Ovary (tissue), 3 donors: ENCODE measurements at regions not wholly inside any gene's neighbourhood (a gene's known extent, or its start where the extent isn't known, plus 50 kb on each side); places are given as distances from the start of the nearest gene placed in this dataset.
"Not testable (repeated sequence)": the region's sequence is repeated elsewhere in the genome, so short reads cannot be mapped to it uniquely, and the experiment has no call there.

ENCODE experiments used
- POLR2A ChIP-seq: fragments of 450-650 bp; IDR thresholded peaks from one replicate; pipeline ENCODE4 v1.6.1; 2017; ENCODE audit warnings: antibody characterized with exemption, mild to moderate bottlenecking, moderate library complexity
- TF ChIP-seq, protein P1 (sequence below), 3 donors: fragments of 450-650 bp in 2 of 3; fragments of 200-600 bp in 1 of 3; IDR thresholded peaks; one replicate each; pipeline versions ENCODE4 v1.5.1 to v1.8.0; 2016 to 2022; ENCODE audit warnings: antibody characterized with exemption in 3 of 3, mild to moderate bottlenecking in 1 of 3
- donor health status: DM: no; HTN: no; CAD: no.

GRCh38 chr20:25932806-25933205 lies 236.2 kb upstream of the ZNF337 start:
- TF ChIP-seq, protein P1, sequence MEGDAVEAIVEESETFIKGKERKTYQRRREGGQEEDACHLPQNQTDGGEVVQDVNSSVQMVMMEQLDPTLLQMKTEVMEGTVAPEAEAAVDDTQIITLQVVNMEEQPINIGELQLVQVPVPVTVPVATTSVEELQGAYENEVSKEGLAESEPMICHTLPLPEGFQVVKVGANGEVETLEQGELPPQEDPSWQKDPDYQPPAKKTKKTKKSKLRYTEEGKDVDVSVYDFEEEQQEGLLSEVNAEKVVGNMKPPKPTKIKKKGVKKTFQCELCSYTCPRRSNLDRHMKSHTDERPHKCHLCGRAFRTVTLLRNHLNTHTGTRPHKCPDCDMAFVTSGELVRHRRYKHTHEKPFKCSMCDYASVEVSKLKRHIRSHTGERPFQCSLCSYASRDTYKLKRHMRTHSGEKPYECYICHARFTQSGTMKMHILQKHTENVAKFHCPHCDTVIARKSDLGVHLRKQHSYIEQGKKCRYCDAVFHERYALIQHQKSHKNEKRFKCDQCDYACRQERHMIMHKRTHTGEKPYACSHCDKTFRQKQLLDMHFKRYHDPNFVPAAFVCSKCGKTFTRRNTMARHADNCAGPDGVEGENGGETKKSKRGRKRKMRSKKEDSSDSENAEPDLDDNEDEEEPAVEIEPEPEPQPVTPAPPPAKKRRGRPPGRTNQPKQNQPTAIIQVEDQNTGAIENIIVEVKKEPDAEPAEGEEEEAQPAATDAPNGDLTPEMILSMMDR (IDR thresholded peaks at IDR 0.05): not testable (repeated sequence)
- TF ChIP-seq POLR2A: not testable (repeated sequence)
